Endodermal cell (in vitro differentiated cells): ENCODE measurements at regions not wholly inside any gene's neighbourhood (a gene's known extent, or its start where the extent isn't known, plus 50 kb on each side); places are given as distances from the start of the nearest gene placed in this dataset.

Source experiments
- DNase-seq: peaks from one replicate; pipeline ENCODE4 v3.0.0-alpha.2; 2017
- H3K27ac ChIP-seq: 2 replicates; pipeline ENCODE4 v1.5.1; 2013; ENCODE audit warnings: mild to moderate bottlenecking, low read depth, low read length, moderate library complexity
- H3K27me3 ChIP-seq: 2 replicates; pipeline ENCODE4 v1.6.1; 2013; ENCODE audit warnings: mild to moderate bottlenecking, low read length, moderate library complexity; ENCODE audit not compliant: insufficient read depth, control insufficient read depth, poor library complexity, severe bottlenecking
- H3K36me3 ChIP-seq: 2 replicates; pipeline ENCODE4 v1.7.0; 2013; ENCODE audit warnings: mild to moderate bottlenecking, low read length, moderate library complexity; ENCODE audit not compliant: control insufficient read depth, insufficient read depth
- H3K4me1 ChIP-seq: one replicate; pipeline ENCODE4 v1.7.0; 2013; ENCODE audit warnings: low read length; ENCODE audit not compliant: control insufficient read depth, insufficient read depth
- H3K4me3 ChIP-seq: 2 replicates; pipeline ENCODE4 v1.5.1; 2013; ENCODE audit warnings: mild to moderate bottlenecking, low read length, moderate library complexity
- H3K9ac ChIP-seq: 2 replicates; pipeline ENCODE4 v1.6.1; 2013; ENCODE audit warnings: mild to moderate bottlenecking, low read length, moderate library complexity; ENCODE audit not compliant: poor library complexity, severe bottlenecking; ENCODE audit errors: extremely low read depth
- H3K9me3 ChIP-seq: 2 replicates; pipeline ENCODE4 v1.6.1; 2013; ENCODE audit warnings: mild to moderate bottlenecking, low read length, moderate library complexity; ENCODE audit not compliant: control insufficient read depth
- H3K27ac Mint-ChIP-seq: 2 replicates; pipeline ENCODE4 v1.8.0; 2020; ENCODE audit warnings: mixed read lengths
- H3K27me3 Mint-ChIP-seq: 2 replicates; pipeline ENCODE4 v1.8.0; 2021; ENCODE audit warnings: mild to moderate bottlenecking, mixed read lengths; ENCODE audit not compliant: insufficient read depth
- H3K36me3 Mint-ChIP-seq: 2 replicates; pipeline ENCODE4 v1.8.0; 2020; ENCODE audit warnings: low read depth, mixed read lengths
- H3K4me1 Mint-ChIP-seq: 2 replicates; pipeline ENCODE4 v1.8.0; 2020; ENCODE audit warnings: mixed read lengths
- H3K4me3 Mint-ChIP-seq: 2 replicates; pipeline ENCODE4 v1.8.0; 2020; ENCODE audit warnings: mild to moderate bottlenecking, moderate library complexity, mixed read lengths
- H3K9me3 Mint-ChIP-seq: 2 replicates; pipeline ENCODE4 v1.8.0; 2020; ENCODE audit warnings: mild to moderate bottlenecking, mixed read lengths
- WGBS, 2 experiments: methylation state at CpG; one replicate each; pipeline versions ENCODE4 v1.1.5 to v1.1.7; 2013; ENCODE audit warnings: missing lambda C conversion rate in 2 of 2, mixed read lengths in 1 of 2; ENCODE audit not compliant: insufficient coverage in 1 of 2, insufficient read length in 1 of 2; 5-methylcytosine and 5-hydroxymethylcytosine counted together
- TF ChIP-seq, protein P1 (sequence below): fragments of 200-600 bp; sonication (generic); conservative IDR thresholded peaks from 2 replicates; pipeline ENCODE4 v1.5.0; 2021; ENCODE audit warnings: antibody characterized with exemption, mild to moderate bottlenecking

- Mint-ChIP-seq H3K4me3 (no peak overlapping the region), H3K9me3 (no peaks in the 10 kb centered on the region), H3K4me1 (no peaks in the 10 kb centered on the region), H3K36me3 (no peaks in the 10 kb centered on the region), H3K27ac (no peak overlapping the region), H3K27me3 (no peaks in the 10 kb centered on the region)
- no peaks in the 10 kb centered on the region for H3K27me3 ChIP-seq
- TF ChIP-seq, protein P1, sequence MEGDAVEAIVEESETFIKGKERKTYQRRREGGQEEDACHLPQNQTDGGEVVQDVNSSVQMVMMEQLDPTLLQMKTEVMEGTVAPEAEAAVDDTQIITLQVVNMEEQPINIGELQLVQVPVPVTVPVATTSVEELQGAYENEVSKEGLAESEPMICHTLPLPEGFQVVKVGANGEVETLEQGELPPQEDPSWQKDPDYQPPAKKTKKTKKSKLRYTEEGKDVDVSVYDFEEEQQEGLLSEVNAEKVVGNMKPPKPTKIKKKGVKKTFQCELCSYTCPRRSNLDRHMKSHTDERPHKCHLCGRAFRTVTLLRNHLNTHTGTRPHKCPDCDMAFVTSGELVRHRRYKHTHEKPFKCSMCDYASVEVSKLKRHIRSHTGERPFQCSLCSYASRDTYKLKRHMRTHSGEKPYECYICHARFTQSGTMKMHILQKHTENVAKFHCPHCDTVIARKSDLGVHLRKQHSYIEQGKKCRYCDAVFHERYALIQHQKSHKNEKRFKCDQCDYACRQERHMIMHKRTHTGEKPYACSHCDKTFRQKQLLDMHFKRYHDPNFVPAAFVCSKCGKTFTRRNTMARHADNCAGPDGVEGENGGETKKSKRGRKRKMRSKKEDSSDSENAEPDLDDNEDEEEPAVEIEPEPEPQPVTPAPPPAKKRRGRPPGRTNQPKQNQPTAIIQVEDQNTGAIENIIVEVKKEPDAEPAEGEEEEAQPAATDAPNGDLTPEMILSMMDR, result no peak
- no peaks in the 10 kb centered on the region for H3K4me1 ChIP-seq
- H3K36me3 ChIP-seq, result no peaks in the 10 kb centered on the region
- no peak overlapping the region for H3K4me3 ChIP-seq
- WGBS, 2 experiments, result 57% methylated on average over 3 of the region's 3 CpGs; no CpG with 5 or more reads in 1 of the 2 experiments
- no peak overlapping the region for H3K27ac ChIP-seq
- H3K9me3 ChIP-seq, result no peaks in the 10 kb centered on the region
- DNase-seq, result no peak
- no peak overlapping the region for H3K9ac ChIP-seq
These were observed 255.9 kb downstream of the SEC23A start for GRCh38 chr14:38847161-38847560.

DNA sequence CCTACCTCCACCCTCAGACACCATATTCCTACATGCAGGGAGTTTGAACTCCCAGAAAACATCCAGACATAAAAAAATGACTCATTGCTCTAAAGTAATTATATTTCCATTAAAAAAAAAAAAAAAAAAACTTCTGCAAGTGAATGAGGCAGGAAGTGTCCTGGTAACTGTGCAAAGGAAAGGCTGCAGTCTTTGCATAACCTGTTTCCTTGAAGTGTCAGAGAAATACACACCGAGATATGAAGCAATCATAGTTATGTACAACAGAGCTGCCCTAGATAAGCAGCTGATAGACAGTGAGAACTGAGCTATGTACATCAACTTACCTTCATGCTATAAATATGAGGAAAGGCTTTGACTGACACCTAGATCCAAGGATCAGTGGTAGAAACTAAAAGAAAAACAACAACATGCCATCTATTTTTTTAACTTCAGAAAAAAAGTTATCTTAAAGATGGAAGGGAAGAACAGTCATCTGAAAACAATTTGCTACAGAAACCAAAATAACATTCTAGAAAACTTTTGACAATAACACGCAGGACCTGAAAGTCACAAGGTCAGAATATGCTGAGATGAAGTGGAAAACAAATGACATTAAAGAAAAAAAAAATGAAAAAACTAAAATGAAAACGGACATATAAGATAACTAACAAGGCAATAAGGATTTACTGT lies 263.2 kb downstream of the SEC23A start:
- Histone ChIP-seq H3K9ac (no peak overlapping the region), H3K27me3 (no peaks in the 10 kb centered on the region), H3K9me3 (no peaks in the 10 kb centered on the region), H3K27ac (no peak overlapping the region), H3K36me3 (no peaks in the 10 kb centered on the region), H3K4me1 (no peaks in the 10 kb centered on the region), H3K4me3 (no peak overlapping the region)
- H3K27ac Mint-ChIP-seq, result no peak overlapping the region
- WGBS, 2 experiments, result 83% methylated on average over 1 to 3 of the region's 3 CpGs
- DNase-seq, result no peak
- peaks cover 5% of the 10 kb centered on the region for H3K4me1 Mint-ChIP-seq
- TF ChIP-seq, protein P1, result no peak
- H3K27me3 Mint-ChIP-seq, result no peaks in the 10 kb centered on the region
- H3K9me3 Mint-ChIP-seq, result no peaks in the 10 kb centered on the region
- H3K4me3 Mint-ChIP-seq, result no peak overlapping the region
- H3K36me3 Mint-ChIP-seq, result no peaks in the 10 kb centered on the region

DNA sequence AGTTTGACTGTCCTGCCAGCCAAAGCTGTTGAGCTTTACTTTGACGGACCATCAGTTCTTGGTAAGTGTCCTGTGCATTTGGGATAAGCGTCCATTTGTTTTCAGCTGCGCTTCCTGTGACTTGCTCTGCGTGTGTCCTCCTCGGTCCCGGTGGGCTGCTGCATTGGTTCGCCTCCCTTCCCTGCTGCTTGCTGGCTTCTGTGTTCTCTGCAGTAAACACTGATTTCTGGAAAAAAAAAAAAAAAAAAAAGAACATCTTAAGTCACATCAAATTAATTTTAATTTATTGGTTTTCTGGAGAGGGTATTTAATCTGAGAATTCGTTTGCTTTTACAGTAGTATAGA lies 264.1 kb downstream of the SEC23A start:
- Mint-ChIP-seq H3K4me3 (no peak overlapping the region), H3K4me1 (peaks cover 5% of the 10 kb centered on the region), H3K36me3 (no peaks in the 10 kb centered on the region), H3K9me3 (no peaks in the 10 kb centered on the region), H3K27me3 (no peaks in the 10 kb centered on the region), H3K27ac (peak overlapping the region; percentile 48)
- Histone ChIP-seq H3K9ac (no peak overlapping the region), H3K27ac (no peak overlapping the region), H3K36me3 (no peaks in the 10 kb centered on the region), H3K27me3 (no peaks in the 10 kb centered on the region), H3K4me1 (no peaks in the 10 kb centered on the region), H3K9me3 (no peaks in the 10 kb centered on the region), H3K4me3 (no peak overlapping the region)
- TF ChIP-seq, protein P1, result no peak
- DNase-seq, result no peak
- 93% methylated on average over 3 to 8 of the region's 8 CpGs for WGBS, 2 experiments
